Left lung (tissue), 4 donors: ENCODE measurements at regions not wholly inside any gene's neighbourhood (a gene's known extent, or its start where the extent isn't known, plus 50 kb on each side); places are given as distances from the start of the nearest gene placed in this dataset.

Experiments
- ATAC-seq: fragments of 200-7000 bp; cut with Tn5 transposase; one replicate; pipeline ENCODE4 v1.9.1; 2020; ENCODE audit warnings: moderate library complexity
- DNase-seq, 4 donors: peaks; one replicate each; pipeline ENCODE4 v3.0.0-alpha.2; 2013 to 2020
- H3K27ac ChIP-seq, 2 donors: fragments of 200-600 bp; sonication (generic) in 1 of 2; one replicate each; pipeline versions ENCODE4 v1.5.0 to v1.8.0; 2020 to 2021
- H3K27me3 ChIP-seq, 2 donors: fragments of 200-600 bp; sonication (generic) in 1 of 2; one replicate each; pipeline versions ENCODE4 v1.5.0 to v1.8.0; 2020 to 2021
- H3K36me3 ChIP-seq, 2 donors: fragments of 200-600 bp; sonication (generic) in 1 of 2; one replicate each; pipeline versions ENCODE4 v1.5.0 to v1.8.0; 2020 to 2021
- H3K4me1 ChIP-seq, 2 donors: fragments of 200-600 bp; one replicate each; pipeline ENCODE4 v1.8.0; 2021
- H3K4me3 ChIP-seq, 2 donors: fragments of 200-600 bp; sonication (generic) in 1 of 2; one replicate each; pipeline versions ENCODE4 v1.5.0 to v1.8.0; 2020 to 2021; ENCODE audit warnings: mild to moderate bottlenecking in 1 of 2
- H3K9me3 ChIP-seq, 2 donors: fragments of 200-600 bp; sonication (generic) in 1 of 2; one replicate each; pipeline versions ENCODE4 v1.5.0 to v1.8.0; 2020 to 2021
- CTCF ChIP-seq, 2 donors: fragments of 200-600 bp; sonication (generic) in 1 of 2; IDR thresholded peaks; one replicate each; pipeline versions ENCODE4 v1.5.0 to v1.8.0; 2021; ENCODE audit warnings: antibody characterized with exemption in 2 of 2
- intact Hi-C, 2 donors: fragments of 100-400 bp; cut with DNase I; formaldehyde crosslinking; loops; one replicate each; pipeline versions ENCODE4 v1.11.2 to v1.14.2; 2022
- donor health status: DM: no; HTN: yes; CAD: no.
- donor health status: DM: no; HTN: no; CAD: no.

- no peak overlapping the region for H3K27ac ChIP-seq
- intact Hi-C loops: no loop called here
- ATAC-seq (no peak), DNase-seq (no peak)
- no peaks in the 10 kb centered on the region for H3K36me3 ChIP-seq
- TF ChIP-seq CTCF (IDR thresholded peaks at IDR 0.05): no peak
- H3K9me3 ChIP-seq: no peaks in the 10 kb centered on the region
- no peaks in the 10 kb centered on the region for H3K4me1 ChIP-seq
- no peak overlapping the region for H3K4me3 ChIP-seq
- H3K27me3 ChIP-seq: no peaks in the 10 kb centered on the region
Measured at GRCh38 chr11:90646706-90647105, 423.9 kb upstream of the CHORDC1 start.

GRCh38 chr11:90646266-90646665 is 423.4 kb upstream of the CHORDC1 start:
- intact Hi-C loops: no loop called here
- TF ChIP-seq CTCF (IDR thresholded peaks at IDR 0.05): no peak
- Histone ChIP-seq H3K4me3 (no peak overlapping the region), H3K9me3 (no peaks in the 10 kb centered on the region), H3K36me3 (no peaks in the 10 kb centered on the region), H3K27ac (no peak overlapping the region), H3K4me1 (no peaks in the 10 kb centered on the region), H3K27me3 (no peaks in the 10 kb centered on the region)
- no peak for ATAC-seq
- DNase-seq: no peak

- TF ChIP-seq CTCF (IDR thresholded peaks at IDR 0.05): peak in 1 of 2 donors; percentile 35
- Histone ChIP-seq H3K36me3 (no peaks in the 10 kb centered on the region), H3K27me3 (no peaks in the 10 kb centered on the region), H3K27ac (no peak overlapping the region), H3K4me3 (no peak overlapping the region), H3K4me1 (no peaks in the 10 kb centered on the region), H3K9me3 (no peaks in the 10 kb centered on the region)
- DNase-seq (peak in 2 of 4 donors; percentile 66 to 71), ATAC-seq (peak; percentile 53)
- intact Hi-C loops: no loop called here
Measured at GRCh38 chr11:90639461-90639993, 416.7 kb upstream of the CHORDC1 start.

GRCh38 chr11:90635886-90636285 is 413.0 kb upstream of the CHORDC1 start:
- no peaks in the 10 kb centered on the region for H3K4me1 ChIP-seq
- TF ChIP-seq CTCF (IDR thresholded peaks at IDR 0.05): no peak
- no peak for DNase-seq
- ATAC-seq: no peak
- H3K36me3 ChIP-seq: no peaks in the 10 kb centered on the region
- no peaks in the 10 kb centered on the region for H3K27me3 ChIP-seq
- no peaks in the 10 kb centered on the region for H3K9me3 ChIP-seq
- intact Hi-C loops: no loop called here
- H3K4me3 ChIP-seq: no peak overlapping the region
- H3K27ac ChIP-seq: no peak overlapping the region

GRCh38 chr11:90635151-90635550 is 412.3 kb upstream of the CHORDC1 start:
- Histone ChIP-seq H3K4me3 (no peak overlapping the region), H3K36me3 (no peaks in the 10 kb centered on the region), H3K9me3 (no peaks in the 10 kb centered on the region), H3K4me1 (no peaks in the 10 kb centered on the region), H3K27me3 (no peaks in the 10 kb centered on the region), H3K27ac (no peak overlapping the region)
- intact Hi-C loops: no loop called here
- DNase-seq (peak in 1 of 4 donors; percentile 5), ATAC-seq (no peak)
- TF ChIP-seq CTCF (IDR thresholded peaks at IDR 0.05): no peak
